ENCODE measurements at regions not wholly inside any gene's neighbourhood (a gene's known extent, or its start where the extent isn't known, plus 50 kb on each side); places are given as distances from the start of the nearest gene placed in this dataset.

GRCh38 chr2:217246108-217246507 is 386.2 kb upstream of the TNP1 start:
- no peak overlapping the region for H2AK5ac ChIP-seq (ENCODE audit: low read length)
- H3K4ac ChIP-seq (ENCODE audit: low read depth, low read length): no peak overlapping the region
- H3K56ac ChIP-seq (ENCODE audit: low read length): no peak overlapping the region
- no peaks in the 10 kb centered on the region for H3K79me1 ChIP-seq (ENCODE audit: low read length)
- H2BK15ac ChIP-seq (replicated peaks; ENCODE audit: low read depth): no peak overlapping the region
- no peak overlapping the region for H3K4me2 ChIP-seq (ENCODE audit: low read length)
- no peak overlapping the region for H4K8ac ChIP-seq (ENCODE audit: low read depth, low read length)
- H3K27ac ChIP-seq (ENCODE audit: low read depth, low read length): no peak overlapping the region
- H2BK5ac ChIP-seq (ENCODE audit: low read length): no peak overlapping the region
- no CpG with 5 or more reads among the region's 6 CpGs for WGBS (ENCODE audit: extremely low coverage, insufficient coverage, low lambda C conversion rate)
- H2BK120ac ChIP-seq (ENCODE audit: low read depth, low read length): no peak overlapping the region
- no peak overlapping the region for H3K4me3 ChIP-seq (ENCODE audit: low read length)
- no peaks in the 10 kb centered on the region for H3K4me1 ChIP-seq (ENCODE audit: control insufficient read depth, low read depth, low read length)
- H3K18ac ChIP-seq (ENCODE audit: low read length): no peak overlapping the region
- no peak overlapping the region for H3K9ac ChIP-seq (ENCODE audit: low read length)
- H3K23ac ChIP-seq (ENCODE audit: low read length): no peak overlapping the region
- no peaks in the 10 kb centered on the region for H3K27me3 ChIP-seq (ENCODE audit: insufficient read depth, low read length, poor library complexity)
- H3K36me3 ChIP-seq (ENCODE audit: control insufficient read depth, insufficient read depth, low read length): no peaks in the 10 kb centered on the region
- no peaks in the 10 kb centered on the region for H3K79me2 ChIP-seq (ENCODE audit: control insufficient read depth, insufficient read depth, low read length)
- no peak overlapping the region for H4K5ac ChIP-seq (ENCODE audit: low read length)
- DNase-seq: no peak

DNA sequence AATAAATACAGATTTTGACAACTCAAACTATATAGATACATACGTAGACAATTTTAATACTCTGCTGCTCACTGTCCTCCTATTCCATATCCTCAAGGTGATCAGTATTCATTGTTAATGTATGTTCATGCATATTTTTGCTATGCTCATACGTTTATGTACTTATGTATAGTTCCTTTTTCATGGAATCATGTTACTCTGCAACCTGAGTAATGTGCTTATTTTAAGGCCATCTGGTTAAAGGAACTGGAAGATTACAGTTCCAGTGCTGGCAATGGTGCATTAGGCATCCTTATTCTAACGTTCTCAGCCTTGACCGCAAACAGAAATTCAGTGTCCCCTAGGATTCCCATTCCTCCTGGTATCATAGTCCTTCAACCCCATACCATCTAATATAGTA is 385.0 kb upstream of the TNP1 start:
- Histone ChIP-seq H3K4ac (ENCODE audit: low read depth, low read length) (no peak overlapping the region), H4K5ac (ENCODE audit: low read length) (no peak overlapping the region), H3K36me3 (ENCODE audit: control insufficient read depth, insufficient read depth, low read length) (no peaks in the 10 kb centered on the region), H2BK5ac (ENCODE audit: low read length) (no peak overlapping the region), H3K27ac (ENCODE audit: low read depth, low read length) (no peak overlapping the region), H3K56ac (ENCODE audit: low read length) (no peak overlapping the region), H3K4me1 (ENCODE audit: control insufficient read depth, low read depth, low read length) (no peaks in the 10 kb centered on the region), H3K79me1 (ENCODE audit: low read length) (no peaks in the 10 kb centered on the region), H2BK120ac (ENCODE audit: low read depth, low read length) (no peak overlapping the region), H4K8ac (ENCODE audit: low read depth, low read length) (no peak overlapping the region), H3K27me3 (ENCODE audit: insufficient read depth, low read length, poor library complexity) (no peaks in the 10 kb centered on the region), H3K4me2 (ENCODE audit: low read length) (no peak overlapping the region), H3K79me2 (ENCODE audit: control insufficient read depth, insufficient read depth, low read length) (no peaks in the 10 kb centered on the region), H3K9ac (ENCODE audit: low read length) (no peak overlapping the region), H2AK5ac (ENCODE audit: low read length) (no peak overlapping the region), H2BK15ac (replicated peaks; ENCODE audit: low read depth) (no peak overlapping the region), H3K4me3 (ENCODE audit: low read length) (no peak overlapping the region), H3K18ac (ENCODE audit: low read length) (no peak overlapping the region), H3K23ac (ENCODE audit: low read length) (no peak overlapping the region)
- no CpG with 5 or more reads among the region's 4 CpGs for WGBS (ENCODE audit: extremely low coverage, insufficient coverage, low lambda C conversion rate)
- no peak for DNase-seq

- H3K9ac ChIP-seq (ENCODE audit: low read length): no peak overlapping the region
- H4K8ac ChIP-seq (ENCODE audit: low read depth, low read length): no peak overlapping the region
- H3K18ac ChIP-seq (ENCODE audit: low read length): no peak overlapping the region
- no peak overlapping the region for H3K4ac ChIP-seq (ENCODE audit: low read depth, low read length)
- no peak overlapping the region for H3K27ac ChIP-seq (ENCODE audit: low read depth, low read length)
- H3K4me2 ChIP-seq (ENCODE audit: low read length): no peak overlapping the region
- H2BK15ac ChIP-seq (replicated peaks; ENCODE audit: low read depth): no peak overlapping the region
- no peaks in the 10 kb centered on the region for H3K79me2 ChIP-seq (ENCODE audit: control insufficient read depth, insufficient read depth, low read length)
- H3K36me3 ChIP-seq (ENCODE audit: control insufficient read depth, insufficient read depth, low read length): no peaks in the 10 kb centered on the region
- no peak overlapping the region for H2BK5ac ChIP-seq (ENCODE audit: low read length)
- H4K5ac ChIP-seq (ENCODE audit: low read length): no peak overlapping the region
- DNase-seq: no peak
- H3K4me3 ChIP-seq (ENCODE audit: low read length): no peak overlapping the region
- no peak overlapping the region for H2AK5ac ChIP-seq (ENCODE audit: low read length)
- H3K56ac ChIP-seq (ENCODE audit: low read length): no peak overlapping the region
- H3K4me1 ChIP-seq (ENCODE audit: control insufficient read depth, low read depth, low read length): no peaks in the 10 kb centered on the region
- H3K27me3 ChIP-seq (ENCODE audit: insufficient read depth, low read length, poor library complexity): no peaks in the 10 kb centered on the region
- no CpG with 5 or more reads among the region's 3 CpGs for WGBS (ENCODE audit: extremely low coverage, insufficient coverage, low lambda C conversion rate)
- no peaks in the 10 kb centered on the region for H3K79me1 ChIP-seq (ENCODE audit: low read length)
- no peak overlapping the region for H2BK120ac ChIP-seq (ENCODE audit: low read depth, low read length)
- H3K23ac ChIP-seq (ENCODE audit: low read length): no peak overlapping the region
Observed at GRCh38 chr2:217242947-217243346, 383.1 kb upstream of the TNP1 start.

DNA sequence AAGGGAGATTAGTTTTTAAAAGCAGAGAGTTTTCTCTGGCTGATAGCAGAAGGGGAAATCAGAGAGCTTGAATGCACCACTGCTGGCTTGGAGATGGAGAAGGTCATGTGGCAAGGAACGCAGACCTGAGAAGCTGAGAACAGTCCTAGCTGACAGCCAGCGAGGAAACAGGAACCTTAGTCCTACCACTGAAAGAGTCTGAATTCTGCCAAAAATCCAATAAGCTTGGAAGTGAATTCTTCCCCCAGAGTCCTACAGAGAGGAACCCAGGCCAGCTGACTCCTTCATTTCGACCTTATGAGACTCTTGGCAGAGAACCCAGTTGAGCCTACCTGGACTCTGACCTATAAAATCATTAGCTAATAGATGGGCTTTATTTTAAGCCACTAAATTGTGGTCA is 371.9 kb upstream of the TNP1 start:
- H3K9ac ChIP-seq (ENCODE audit: low read length): no peak overlapping the region
- no peak overlapping the region for H3K23ac ChIP-seq (ENCODE audit: low read length)
- H3K4me3 ChIP-seq (ENCODE audit: low read length): no peak overlapping the region
- no peaks in the 10 kb centered on the region for H3K4me1 ChIP-seq (ENCODE audit: control insufficient read depth, low read depth, low read length)
- H3K27ac ChIP-seq (ENCODE audit: low read depth, low read length): no peak overlapping the region
- H3K79me2 ChIP-seq (ENCODE audit: control insufficient read depth, insufficient read depth, low read length): no peaks in the 10 kb centered on the region
- H3K79me1 ChIP-seq (ENCODE audit: low read length): no peaks in the 10 kb centered on the region
- H4K8ac ChIP-seq (ENCODE audit: low read depth, low read length): no peak overlapping the region
- H2BK120ac ChIP-seq (ENCODE audit: low read depth, low read length): no peak overlapping the region
- H3K4ac ChIP-seq (ENCODE audit: low read depth, low read length): no peak overlapping the region
- H2BK5ac ChIP-seq (ENCODE audit: low read length): no peak overlapping the region
- H2BK15ac ChIP-seq (replicated peaks; ENCODE audit: low read depth): no peak overlapping the region
- H3K27me3 ChIP-seq (ENCODE audit: insufficient read depth, low read length, poor library complexity): no peaks in the 10 kb centered on the region
- no peak overlapping the region for H4K5ac ChIP-seq (ENCODE audit: low read length)
- H2AK5ac ChIP-seq (ENCODE audit: low read length): no peak overlapping the region
- no CpG with 5 or more reads among the region's 3 CpGs for WGBS (ENCODE audit: extremely low coverage, insufficient coverage, low lambda C conversion rate)
- H3K18ac ChIP-seq (ENCODE audit: low read length): no peak overlapping the region
- no peak for DNase-seq
- no peaks in the 10 kb centered on the region for H3K36me3 ChIP-seq (ENCODE audit: control insufficient read depth, insufficient read depth, low read length)
- no peak overlapping the region for H3K4me2 ChIP-seq (ENCODE audit: low read length)
- H3K56ac ChIP-seq (ENCODE audit: low read length): no peak overlapping the region

- Histone ChIP-seq H3K18ac (ENCODE audit: low read length) (no peak overlapping the region), H2BK120ac (ENCODE audit: low read depth, low read length) (no peak overlapping the region), H3K4me3 (ENCODE audit: low read length) (no peak overlapping the region), H3K56ac (ENCODE audit: low read length) (no peak overlapping the region), H3K36me3 (ENCODE audit: control insufficient read depth, insufficient read depth, low read length) (no peaks in the 10 kb centered on the region), H3K4ac (ENCODE audit: low read depth, low read length) (no peak overlapping the region), H3K9ac (ENCODE audit: low read length) (no peak overlapping the region), H3K4me1 (ENCODE audit: control insufficient read depth, low read depth, low read length) (no peaks in the 10 kb centered on the region), H4K8ac (ENCODE audit: low read depth, low read length) (no peak overlapping the region), H3K4me2 (ENCODE audit: low read length) (no peak overlapping the region), H4K5ac (ENCODE audit: low read length) (no peak overlapping the region), H3K27me3 (ENCODE audit: insufficient read depth, low read length, poor library complexity) (no peaks in the 10 kb centered on the region), H3K79me2 (ENCODE audit: control insufficient read depth, insufficient read depth, low read length) (no peaks in the 10 kb centered on the region), H2BK5ac (ENCODE audit: low read length) (no peak overlapping the region), H2AK5ac (ENCODE audit: low read length) (no peak overlapping the region), H3K79me1 (ENCODE audit: low read length) (no peaks in the 10 kb centered on the region), H3K27ac (ENCODE audit: low read depth, low read length) (no peak overlapping the region), H2BK15ac (replicated peaks; ENCODE audit: low read depth) (no peak overlapping the region), H3K23ac (ENCODE audit: low read length) (no peak overlapping the region)
- no CpG with 5 or more reads among the region's 1 CpG for WGBS (ENCODE audit: extremely low coverage, insufficient coverage, low lambda C conversion rate)
- no peak for DNase-seq
Observed at GRCh38 chr2:217231212-217231611, 371.3 kb upstream of the TNP1 start.

- Histone ChIP-seq H4K8ac (ENCODE audit: low read depth, low read length) (no peak overlapping the region), H3K4me1 (ENCODE audit: control insufficient read depth, low read depth, low read length) (no peaks in the 10 kb centered on the region)
Observed at GRCh38 chr2:217228732-217229131, 368.9 kb upstream of the TNP1 start.

More at GRCh38 chr2:217228732-217229131, 368.9 kb upstream of the TNP1 start:
- Histone ChIP-seq H3K36me3 (ENCODE audit: control insufficient read depth, insufficient read depth, low read length) (no peaks in the 10 kb centered on the region), H3K9ac (ENCODE audit: low read length) (no peak overlapping the region), H3K18ac (ENCODE audit: low read length) (no peak overlapping the region), H2BK120ac (ENCODE audit: low read depth, low read length) (no peak overlapping the region), H3K4me2 (ENCODE audit: low read length) (no peak overlapping the region), H3K79me2 (ENCODE audit: control insufficient read depth, insufficient read depth, low read length) (no peaks in the 10 kb centered on the region), H3K27ac (ENCODE audit: low read depth, low read length) (no peak overlapping the region), H2BK5ac (ENCODE audit: low read length) (no peak overlapping the region), H3K23ac (ENCODE audit: low read length) (no peak overlapping the region), H3K4me3 (ENCODE audit: low read length) (no peak overlapping the region), H3K27me3 (ENCODE audit: insufficient read depth, low read length, poor library complexity) (no peaks in the 10 kb centered on the region), H3K79me1 (ENCODE audit: low read length) (no peaks in the 10 kb centered on the region), H2BK15ac (replicated peaks; ENCODE audit: low read depth) (no peak overlapping the region), H4K5ac (ENCODE audit: low read length) (no peak overlapping the region), H3K4ac (ENCODE audit: low read depth, low read length) (no peak overlapping the region), H2AK5ac (ENCODE audit: low read length) (no peak overlapping the region), H3K56ac (ENCODE audit: low read length) (no peak overlapping the region)
- DNase-seq: no peak
- whole genome bisulfite sequencing (ENCODE audit: extremely low coverage, insufficient coverage, low lambda C conversion rate): no CpG with 5 or more reads among the region's 1 CpG
